NCI-H2107 treated with DMSO at 0.1 percent for 48 hours (cell line): ENCODE measurements at regions not wholly inside any gene's neighbourhood (a gene's known extent, or its start where the extent isn't known, plus 50 kb on each side); places are given as distances from the start of the nearest gene placed in this dataset.

ENCODE experiments used
- DNase-seq: peaks from one replicate; lab custom pipeline; 2025; ENCODE audit not compliant: unreplicated experiment; lab: John Stamatoyannopoulos, UW

DNA sequence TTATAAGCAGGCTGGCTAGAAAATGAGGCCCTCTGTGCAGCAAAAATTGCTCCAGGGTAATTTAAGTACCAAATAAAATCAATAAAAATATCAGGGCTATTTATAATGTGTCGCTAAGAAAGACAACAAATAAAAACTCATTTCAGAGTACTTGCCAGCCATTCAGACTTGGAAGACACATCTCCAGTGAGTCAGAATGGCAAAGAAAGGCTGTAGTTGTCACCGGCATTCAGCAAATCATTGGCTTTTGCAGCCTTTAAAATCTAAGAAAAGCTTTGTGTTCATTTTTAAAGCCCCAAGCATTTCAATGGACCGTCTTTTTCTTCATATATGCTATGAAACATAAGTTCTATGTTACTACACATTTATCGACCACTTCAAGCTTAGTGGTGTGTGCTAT, 141.1 kb upstream of the HNMT start:
- DNase-seq = no peak

DNA sequence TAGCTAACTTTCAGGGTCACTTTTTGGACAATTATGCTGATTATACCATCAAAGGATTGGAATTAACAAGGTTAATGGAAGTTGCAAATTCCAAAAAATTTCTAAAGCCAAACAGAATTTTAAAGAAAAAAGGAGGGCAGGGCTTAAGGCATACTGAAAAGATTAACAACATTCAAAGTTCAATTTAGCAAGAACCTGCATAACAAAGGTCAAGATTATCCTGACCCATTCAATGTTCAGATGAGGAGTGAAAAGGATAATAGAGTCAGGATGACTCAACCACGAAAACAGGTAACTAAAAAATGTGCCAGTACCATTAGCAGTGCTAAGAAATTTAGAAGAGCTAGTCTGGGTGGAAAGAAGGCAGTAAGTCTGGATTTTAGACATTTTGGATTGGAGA, 139.8 kb upstream of the HNMT start:
- DNase-seq = no peak

DNA sequence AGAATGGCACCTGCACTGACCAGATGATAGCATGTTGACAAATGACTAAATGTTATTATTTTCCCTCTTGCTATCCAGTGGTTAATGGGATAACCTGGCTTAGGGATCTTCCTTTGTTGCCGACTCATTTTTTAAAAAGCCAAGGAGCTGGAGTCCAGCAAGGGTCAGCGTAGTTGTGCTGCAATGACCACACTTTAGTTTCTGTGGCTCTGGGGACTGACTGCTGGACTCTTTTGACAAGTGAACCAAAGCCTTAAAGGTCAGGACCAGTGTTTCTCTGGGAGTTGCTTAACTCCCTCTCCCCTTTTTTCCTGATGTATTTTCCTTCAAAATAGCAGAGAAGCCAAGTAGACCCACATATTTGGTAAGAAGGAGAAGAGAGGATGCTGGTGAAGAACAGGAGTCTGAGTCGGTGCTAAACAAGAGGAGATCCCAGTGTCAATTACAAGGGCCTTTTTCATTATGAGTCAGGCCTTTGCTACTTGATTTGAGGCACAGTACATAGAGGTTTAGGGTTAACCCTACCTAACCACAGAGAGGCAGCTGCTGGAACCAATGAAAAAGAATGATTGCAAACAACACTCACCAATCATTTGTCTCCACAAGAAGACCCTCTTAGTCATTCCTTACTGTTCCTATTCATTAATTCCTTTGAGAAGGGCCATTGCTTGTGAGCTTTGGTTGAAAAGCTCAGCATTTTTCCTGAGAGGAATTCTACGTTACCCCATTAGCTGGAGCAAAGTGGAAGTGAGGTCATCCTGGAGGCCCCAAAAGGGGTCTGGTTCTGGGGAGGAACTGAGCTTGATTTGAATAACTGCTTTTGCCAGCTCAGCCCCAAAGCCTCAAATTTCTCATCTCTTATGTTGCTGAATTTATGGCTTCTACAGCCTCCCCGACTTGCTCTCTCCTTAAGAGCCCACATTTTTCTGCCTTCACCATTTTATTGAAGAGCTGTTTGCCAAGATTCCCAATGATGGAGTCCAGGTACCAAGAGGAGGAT, 137.6 kb upstream of the HNMT start:
- DNase-seq = no peak

DNA sequence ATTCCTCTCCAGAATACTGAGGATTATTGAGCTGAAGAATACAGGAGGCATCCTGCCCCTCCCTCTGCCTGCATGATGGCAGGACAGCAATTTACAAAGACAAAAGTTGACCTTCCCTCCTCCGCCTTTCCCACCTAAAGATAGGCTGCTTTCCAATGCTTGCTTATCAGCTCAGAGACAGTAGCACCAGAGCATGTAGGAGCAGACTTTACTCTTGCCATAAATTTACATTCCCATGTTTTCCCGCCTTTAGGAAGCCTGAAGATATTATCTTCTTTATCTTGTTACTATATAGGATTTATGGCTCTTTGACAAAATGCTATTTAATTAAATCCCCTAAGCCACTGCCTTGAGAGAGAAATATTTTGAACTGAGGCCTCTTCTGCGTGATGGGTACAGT, 135.6 kb upstream of the HNMT start:
- DNase-seq = no peak

DNA sequence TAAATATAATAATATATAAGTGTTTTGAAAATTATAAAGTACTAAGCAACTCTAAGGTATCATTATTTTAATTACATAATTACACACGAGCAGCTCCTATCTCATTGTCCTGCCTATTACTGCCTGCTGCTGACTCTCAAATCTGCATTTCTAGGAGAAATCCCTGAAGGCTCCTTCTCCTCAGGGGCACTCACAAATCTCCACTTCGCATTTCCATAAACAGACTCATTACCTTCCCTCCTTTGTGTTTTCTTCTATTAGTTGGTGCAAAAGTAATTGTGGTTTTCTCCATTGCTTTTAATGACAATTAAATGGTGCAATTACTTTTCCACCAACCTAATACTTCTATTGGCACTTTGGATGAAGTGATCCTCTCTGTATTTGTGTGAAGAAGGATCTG, 135.0 kb upstream of the HNMT start:
- DNase-seq = no peak

DNA sequence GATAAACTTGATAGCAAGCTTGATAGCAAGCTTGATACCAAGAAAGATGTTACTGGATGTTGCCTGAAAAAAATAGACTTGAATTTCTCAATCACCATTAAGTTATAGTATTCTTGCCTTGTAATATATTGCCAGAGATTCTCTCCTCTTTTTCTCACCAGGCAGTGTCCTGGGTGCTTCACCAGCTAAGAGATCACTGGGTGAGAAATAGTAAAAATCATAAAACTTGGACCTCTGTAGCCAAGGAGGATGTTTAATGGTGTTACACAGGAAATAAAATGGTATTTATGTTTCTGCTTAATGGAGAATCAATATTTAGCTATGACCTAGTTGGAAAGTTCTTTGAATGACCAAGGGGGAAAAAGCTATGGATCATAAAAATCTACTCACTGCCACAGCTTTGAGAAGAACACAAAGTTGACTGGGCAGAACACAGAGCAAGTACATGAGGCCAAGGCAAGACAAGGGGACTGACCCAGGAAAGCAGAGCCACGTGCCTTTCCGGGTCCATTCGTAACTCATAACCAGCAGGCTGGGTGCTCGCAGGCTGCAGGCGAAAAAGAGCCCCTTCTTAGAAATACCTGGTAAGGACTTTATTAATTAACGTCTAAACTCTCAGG, 129.4 kb upstream of the HNMT start:
- DNase-seq = no peak

DNA sequence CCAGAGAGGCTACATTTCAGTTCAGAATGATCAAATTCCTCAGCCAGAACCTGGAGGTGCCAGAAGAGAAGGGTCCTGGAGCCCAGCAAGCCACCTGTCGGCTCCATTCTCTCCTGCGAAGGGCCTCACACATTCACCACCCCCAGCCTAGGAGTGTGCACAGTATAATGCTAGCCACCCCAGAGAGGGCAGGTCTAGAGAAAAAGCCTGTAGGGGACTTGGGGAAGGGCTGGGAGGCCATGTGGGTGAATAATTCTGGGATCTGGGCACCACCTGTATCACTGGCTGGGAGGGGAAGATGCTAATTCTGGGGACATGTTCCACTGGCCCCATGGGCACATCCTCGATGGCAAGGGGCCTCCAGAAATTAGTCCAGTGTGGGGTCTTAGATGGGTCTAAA, 127.6 kb upstream of the HNMT start:
- DNase-seq = no peak

DNA sequence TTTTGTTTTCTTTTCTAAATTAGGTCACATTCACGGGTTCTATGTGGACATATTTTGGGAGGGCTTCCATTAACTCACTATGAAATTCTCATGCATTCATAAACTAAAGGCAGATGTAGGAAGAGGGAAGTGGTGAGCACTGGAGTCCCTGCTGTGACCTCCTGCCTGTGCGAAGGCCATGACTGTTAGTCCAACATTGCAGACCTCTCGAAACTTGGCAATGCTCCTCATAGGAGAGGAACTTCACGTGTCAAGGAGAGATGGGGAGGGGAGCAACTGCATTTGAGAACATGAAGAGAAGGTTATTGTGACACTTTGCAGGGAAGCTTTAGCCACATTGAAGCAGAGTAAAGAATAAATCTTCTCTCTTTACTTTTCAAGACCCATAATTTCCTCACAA, 126.4 kb upstream of the HNMT start:
- no peak for DNase-seq

DNA sequence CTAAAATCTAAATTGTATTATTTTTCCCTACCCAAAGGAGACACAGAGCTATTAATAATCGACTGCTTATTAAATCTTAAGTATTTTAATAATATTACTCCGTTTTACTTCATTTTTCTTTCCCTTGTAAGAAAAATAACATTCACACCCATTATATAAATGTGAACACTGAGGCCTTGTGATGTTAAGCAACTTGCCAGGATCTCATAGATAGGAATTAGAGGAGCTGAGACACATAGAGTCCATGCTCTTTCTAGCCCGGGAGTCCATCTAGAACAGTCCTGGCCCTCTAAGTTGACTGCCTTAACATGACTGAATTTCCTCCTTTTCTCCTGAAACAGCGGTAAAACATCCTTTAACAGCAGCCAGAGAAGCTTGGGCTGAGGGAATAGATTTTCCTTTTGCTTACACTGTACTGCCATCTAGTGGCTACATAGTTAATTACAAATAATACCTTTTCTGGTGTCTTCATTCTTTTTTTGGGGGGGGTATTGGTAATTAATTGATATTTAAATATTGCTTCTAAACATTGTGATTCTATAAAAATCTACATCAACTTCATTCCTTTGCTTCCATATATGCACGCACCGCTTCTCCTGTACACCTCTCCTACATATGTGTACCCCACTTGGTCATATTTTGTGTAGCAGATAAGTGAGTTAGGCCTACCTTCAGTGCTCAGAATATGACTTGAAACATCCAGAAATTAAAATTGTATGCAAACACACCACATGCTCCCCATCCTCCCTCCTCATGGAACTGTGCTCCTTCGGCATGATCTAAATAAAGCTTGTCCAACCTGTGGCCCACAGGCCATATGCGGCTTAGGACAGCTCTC, 125.8 kb upstream of the HNMT start:
- peak; percentile 29 for DNase-seq

DNA sequence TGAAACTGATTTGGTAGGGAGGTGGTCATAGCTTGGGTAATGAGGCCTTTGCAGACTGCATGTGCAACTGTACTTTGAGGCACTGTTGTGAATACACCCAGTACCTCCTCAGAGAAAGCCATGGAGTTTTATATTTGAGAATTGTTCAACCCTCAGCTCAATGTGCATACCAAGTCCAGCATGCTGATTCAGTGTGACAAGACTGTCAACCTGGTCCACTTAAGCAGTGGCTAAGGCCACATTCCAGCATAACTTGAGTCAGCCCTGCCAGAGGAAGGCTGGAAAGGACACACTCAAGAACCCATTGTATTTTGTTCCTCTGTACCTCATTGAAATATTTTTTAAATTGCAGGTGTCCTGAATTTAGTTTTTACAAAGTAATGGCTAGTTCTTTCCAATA, 121.8 kb upstream of the HNMT start:
- no peak for DNase-seq

DNA sequence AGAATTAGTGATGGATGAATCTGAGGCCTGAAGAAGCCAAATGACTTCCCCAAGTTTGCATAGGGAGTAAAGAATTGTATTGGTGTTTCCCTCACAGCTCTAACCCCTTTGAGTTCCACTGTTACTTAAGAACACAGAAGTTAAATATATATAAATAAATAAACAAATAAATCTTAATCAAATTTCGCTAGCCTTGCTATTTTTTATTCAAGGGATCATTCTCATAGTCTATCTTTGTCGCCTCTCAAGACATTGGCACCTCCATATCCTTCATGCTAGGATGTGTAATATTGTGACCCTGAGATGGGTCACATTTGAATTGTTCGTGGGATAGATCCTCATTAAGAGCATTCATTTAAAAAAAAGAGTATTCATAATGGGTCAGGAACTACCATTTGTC, 121.3 kb upstream of the HNMT start:
- no peak for DNase-seq

DNA sequence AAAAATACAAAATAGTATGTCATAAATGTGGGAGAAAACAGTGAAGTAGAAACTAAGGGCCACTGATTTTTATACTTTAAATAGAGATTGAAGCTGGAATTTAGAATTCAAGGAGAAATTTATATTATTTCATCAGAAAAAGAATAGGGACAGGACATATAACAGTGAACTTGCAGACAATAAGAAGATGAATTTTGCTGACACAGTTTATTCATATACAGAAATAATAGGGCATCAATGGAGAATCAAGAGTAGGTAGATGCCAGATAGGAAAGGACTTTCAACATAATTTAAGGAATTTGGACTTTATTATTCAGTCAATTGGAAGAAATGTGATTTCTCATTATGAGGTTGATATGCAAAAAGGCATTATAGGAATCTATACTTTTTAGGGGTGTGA, 118.9 kb upstream of the HNMT start:
- no peak for DNase-seq

DNA sequence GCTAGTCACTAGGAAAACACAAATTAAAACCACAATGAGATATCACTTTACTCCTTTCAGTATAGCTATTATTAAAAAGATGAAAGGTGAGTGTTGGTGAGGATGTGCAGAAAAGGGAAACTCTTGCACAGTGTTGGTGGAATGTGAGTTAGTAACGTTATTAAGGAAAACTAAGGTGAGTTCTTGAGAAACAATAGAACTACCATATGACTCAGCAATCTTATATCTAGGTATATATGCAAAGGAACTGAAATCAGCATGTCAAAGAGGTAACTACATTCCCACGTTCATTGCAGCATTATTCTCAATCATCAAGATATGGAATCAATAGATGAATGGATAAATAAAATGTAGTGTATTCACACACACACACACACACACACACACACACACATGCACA, 117.3 kb upstream of the HNMT start:
- DNase-seq = no peak

DNA sequence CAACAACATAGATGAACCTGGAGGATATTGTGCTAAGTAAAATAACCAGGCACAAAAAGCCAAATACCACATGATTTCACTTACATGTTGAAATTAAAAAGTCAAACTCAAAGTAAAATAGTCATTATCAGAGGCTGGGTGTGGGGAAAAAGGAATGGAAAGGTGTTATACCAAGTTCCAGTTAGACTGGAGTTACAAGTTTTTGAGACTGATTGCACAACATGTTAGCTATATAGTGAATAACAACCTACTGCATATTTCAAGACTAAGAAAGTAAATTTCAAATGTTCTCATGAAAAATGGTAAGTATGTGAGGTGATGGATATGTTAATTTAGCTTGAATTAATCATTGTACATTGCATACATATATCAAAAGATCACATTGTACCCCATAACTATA, 116.8 kb upstream of the HNMT start:
- no peak for DNase-seq

DNA sequence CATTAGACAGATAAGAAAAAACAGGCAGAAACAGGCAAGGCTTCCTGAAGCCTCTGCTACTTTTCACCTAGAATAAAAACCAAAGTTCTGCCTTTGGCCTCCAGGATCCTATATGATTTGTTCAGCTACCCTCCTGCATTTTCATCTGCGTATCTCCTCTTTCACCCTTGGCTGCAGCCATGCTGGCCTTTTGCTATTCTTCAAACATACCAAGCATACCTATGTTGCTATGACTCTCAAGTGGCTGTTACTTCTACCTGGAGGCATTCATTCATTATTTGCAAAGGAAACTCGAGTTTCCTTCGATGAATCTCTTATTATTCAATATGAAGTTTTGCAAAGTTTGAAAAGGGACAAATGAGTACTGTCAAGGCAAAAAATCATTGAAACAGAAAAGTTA, 106.4 kb upstream of the HNMT start:
- DNase-seq = no peak

DNA sequence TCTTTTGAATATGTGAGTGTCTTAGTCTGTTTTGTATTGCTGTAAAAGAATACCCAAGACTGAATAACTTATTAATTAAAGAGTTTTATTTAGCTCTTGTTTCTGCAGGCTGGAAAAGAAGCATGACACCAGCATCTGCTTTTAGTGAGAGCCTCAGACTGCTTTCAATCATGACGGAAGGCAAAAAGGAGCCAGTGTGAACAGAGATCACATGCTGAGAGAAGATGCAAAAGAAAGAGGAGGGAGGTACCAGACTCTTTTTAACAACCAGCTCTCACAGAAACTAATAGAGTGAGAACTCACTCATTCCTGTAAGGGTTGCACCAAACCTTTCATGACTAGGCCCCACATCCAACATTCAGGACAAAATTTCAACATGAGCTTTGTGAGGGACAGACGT, 101.6 kb upstream of the HNMT start:
- no peak for DNase-seq

DNA sequence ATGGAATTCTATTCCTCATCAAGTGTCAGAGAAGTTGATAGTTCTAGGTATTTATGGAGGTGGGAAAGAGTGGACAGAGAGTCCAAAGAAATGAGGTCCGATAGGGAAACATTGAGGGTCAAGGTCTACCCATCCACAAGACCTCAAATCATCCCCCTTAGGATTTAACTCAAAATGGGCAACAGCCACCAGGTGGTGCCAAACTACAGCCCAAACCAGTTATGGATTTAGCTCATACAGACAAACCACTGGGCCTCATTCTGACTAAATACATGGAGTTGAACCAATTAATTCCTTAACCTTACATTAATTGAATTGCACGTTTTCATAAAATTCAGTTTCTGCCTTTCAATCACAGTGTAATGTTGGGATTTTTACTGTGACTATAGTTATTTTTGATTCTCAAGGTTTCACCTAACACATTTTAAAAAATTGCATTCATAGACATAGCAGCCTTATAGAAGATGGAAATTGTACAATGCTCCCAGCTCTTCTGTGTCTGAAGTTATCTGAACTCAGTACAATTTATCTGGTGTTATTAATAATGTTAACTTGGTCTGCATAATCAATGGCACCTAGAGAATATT, 98.2 kb upstream of the HNMT start:
- peak; percentile 23 for DNase-seq

DNA sequence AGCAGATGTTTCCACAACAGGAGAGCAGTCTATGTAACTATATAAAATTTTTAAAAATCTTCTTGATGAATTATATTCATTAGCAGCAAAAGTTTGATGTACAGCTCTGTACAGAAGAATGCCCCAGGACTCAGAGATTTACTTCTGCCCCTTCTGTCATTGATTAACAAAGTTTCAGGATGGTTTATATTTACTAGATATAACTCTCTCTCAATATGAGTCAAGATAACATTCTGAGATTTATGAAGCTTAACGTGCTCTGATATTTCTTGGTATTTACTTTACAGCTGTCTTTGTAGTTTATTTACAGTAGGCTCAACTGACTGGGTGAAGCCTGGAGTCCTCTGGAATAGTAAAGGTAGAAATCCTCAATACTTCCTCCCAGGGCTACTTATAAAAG, 93.6 kb upstream of the HNMT start:
- DNase-seq = no peak

DNA sequence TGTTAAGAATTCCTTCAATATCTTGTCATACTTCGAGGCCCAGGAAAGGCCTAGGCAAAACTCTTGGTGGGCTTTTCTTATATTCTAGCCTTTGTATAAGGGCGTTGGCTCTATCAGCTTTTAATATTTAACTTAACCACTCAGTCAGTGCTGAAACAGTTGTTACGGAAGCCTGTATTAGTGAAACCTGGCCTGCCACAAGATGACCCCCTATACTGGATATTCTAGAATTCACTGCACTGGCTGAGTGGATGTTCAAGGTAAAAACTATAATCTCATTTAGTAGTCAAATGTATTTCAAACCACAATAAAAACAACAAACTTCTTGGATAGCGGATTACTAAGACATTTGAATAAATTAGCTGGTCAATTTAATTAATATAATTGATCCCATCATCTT, 91.7 kb upstream of the HNMT start:
- DNase-seq = no peak

DNA sequence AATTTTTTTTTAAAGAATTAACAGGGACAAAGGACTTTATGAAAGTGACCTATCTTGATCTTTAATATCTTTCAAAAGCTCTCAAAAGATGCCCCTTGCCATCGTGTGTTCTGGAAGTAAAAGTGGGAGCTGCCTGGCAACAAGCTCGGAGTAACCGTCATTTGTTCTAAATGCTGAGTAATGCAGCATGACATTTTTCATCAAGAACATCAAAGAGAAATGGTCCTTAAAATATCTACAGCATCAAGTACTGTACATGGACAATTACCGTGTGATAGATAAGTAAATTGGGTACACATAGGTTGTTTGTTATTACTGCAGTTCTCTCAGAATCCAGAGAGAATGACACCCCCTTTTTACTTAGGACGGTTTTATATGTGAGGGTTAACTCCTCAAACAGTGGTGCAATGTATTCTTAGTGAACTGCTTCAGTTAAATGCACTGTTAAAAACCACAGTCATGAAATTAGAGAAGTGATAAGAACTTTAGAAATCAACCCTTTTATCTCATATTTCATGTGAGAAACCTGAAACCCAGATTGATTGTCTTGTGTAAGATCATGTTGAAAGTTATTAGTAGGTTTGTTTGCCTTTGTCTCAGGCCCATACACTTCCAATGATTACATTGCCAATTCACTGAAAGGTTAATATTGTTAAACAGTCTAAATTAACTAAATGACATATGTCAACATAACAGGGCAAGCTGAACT, 90.6 kb upstream of the HNMT start:
- peak; percentile 53 for DNase-seq

DNA sequence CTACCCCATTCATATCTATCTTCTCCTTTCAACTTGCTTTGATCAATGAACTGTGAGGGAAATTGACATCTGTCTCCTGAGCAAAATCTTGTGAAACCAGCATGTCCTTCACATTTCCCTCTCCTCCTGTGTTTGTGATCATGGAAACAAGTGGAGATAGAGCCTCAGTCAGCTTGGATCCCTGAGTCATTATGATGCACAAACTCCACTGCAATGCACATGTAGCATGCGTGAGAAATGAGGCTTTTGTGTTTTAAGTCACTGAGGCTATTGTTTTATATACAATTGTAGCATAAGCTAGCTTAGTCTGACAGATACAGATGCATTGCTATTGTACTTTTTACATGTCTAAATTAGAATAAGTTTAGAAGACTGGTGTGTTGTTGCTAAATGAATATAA, 85.2 kb upstream of the HNMT start:
- no peak for DNase-seq
